BE2C (cell line): ENCODE measurements at regions not wholly inside any gene's neighbourhood (a gene's known extent, or its start where the extent isn't known, plus 50 kb on each side); places are given as distances from the start of the nearest gene placed in this dataset.
A peak's percentile ranks its signal among the peaks of the same experiment; 100 is the strongest.

Source experiments
- DNase-seq: peaks from one replicate; pipeline ENCODE4 v3.0.0-alpha.2; 2020
- H3K27me3 ChIP-seq: fragments of 250-450 bp; sonication (Bioruptor Pico); 2 replicates; pipeline ENCODE4 v1.5.1; 2020; ENCODE audit warnings: mild to moderate bottlenecking
- H3K36me3 ChIP-seq: fragments of 250-450 bp; sonication (Bioruptor Pico); 2 replicates; pipeline ENCODE4 v1.5.1; 2020; ENCODE audit warnings: mild to moderate bottlenecking
- H3K4me1 ChIP-seq: fragments of 250-450 bp; sonication (Bioruptor Pico); 2 replicates; pipeline ENCODE4 v1.5.1; 2020
- H3K4me3 ChIP-seq: 2 replicates; pipeline ENCODE4 v1.5.1; 2011; ENCODE audit warnings: low read depth, low read length
- H3K9me3 ChIP-seq: fragments of 250-450 bp; sonication (Bioruptor Pico); 2 replicates; pipeline ENCODE4 v1.5.1; 2020
- TF ChIP-seq, protein P1 (sequence below): IDR thresholded peaks from 2 replicates; pipeline ENCODE4 v1.5.1; 2012; ENCODE audit warnings: mild to moderate bottlenecking, low read depth, low read length

- TF ChIP-seq, protein P1, sequence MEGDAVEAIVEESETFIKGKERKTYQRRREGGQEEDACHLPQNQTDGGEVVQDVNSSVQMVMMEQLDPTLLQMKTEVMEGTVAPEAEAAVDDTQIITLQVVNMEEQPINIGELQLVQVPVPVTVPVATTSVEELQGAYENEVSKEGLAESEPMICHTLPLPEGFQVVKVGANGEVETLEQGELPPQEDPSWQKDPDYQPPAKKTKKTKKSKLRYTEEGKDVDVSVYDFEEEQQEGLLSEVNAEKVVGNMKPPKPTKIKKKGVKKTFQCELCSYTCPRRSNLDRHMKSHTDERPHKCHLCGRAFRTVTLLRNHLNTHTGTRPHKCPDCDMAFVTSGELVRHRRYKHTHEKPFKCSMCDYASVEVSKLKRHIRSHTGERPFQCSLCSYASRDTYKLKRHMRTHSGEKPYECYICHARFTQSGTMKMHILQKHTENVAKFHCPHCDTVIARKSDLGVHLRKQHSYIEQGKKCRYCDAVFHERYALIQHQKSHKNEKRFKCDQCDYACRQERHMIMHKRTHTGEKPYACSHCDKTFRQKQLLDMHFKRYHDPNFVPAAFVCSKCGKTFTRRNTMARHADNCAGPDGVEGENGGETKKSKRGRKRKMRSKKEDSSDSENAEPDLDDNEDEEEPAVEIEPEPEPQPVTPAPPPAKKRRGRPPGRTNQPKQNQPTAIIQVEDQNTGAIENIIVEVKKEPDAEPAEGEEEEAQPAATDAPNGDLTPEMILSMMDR, result no peak
- Histone ChIP-seq H3K36me3 (no peaks in the 10 kb centered on the region), H3K4me1 (no peaks in the 10 kb centered on the region; the same call in 1 of the 2 replicates), H3K4me3 (no peak overlapping the region), H3K9me3 (no peaks in the 10 kb centered on the region), H3K27me3 (no peaks in the 10 kb centered on the region)
- no peak for DNase-seq
Measured at GRCh38 chr4:85154591-85154990, 188.1 kb upstream of the WDFY3 start.

DNA sequence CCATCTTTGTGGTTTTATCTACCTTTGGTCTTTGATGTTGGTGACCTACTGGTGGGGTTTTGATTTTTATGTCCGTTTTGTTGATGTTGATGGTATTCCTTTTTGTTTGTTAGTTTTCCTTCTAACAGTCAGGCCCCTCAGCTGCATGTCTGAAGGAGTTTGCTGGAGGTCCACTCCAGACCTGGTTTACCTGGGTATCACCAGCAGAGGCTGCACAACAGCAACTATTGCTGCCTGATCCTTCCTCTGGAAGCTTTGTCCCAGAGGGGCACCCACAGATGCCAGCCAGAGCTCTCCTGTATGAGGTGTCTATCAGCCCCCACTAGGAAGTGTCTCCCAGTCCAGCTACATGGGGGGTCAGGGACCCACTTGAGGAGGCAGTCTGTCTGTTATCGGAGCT, 199.3 kb upstream of the WDFY3 start:
- H3K4me1 ChIP-seq, result no peaks in the 10 kb centered on the region
- TF ChIP-seq, protein P1, result 0 out of 2 replicates have a peak, but pooled peaks have one; percentile 14
- H3K27me3 ChIP-seq, result no peaks in the 10 kb centered on the region
- no peaks in the 10 kb centered on the region for H3K9me3 ChIP-seq
- H3K4me3 ChIP-seq, result no peak overlapping the region
- DNase-seq, result no peak
- H3K36me3 ChIP-seq, result no peaks in the 10 kb centered on the region

GRCh38 chr4:85166318-85166717, 199.8 kb upstream of the WDFY3 start:
- no peak overlapping the region for H3K4me3 ChIP-seq
- DNase-seq, result no peak
- H3K27me3 ChIP-seq, result no peaks in the 10 kb centered on the region
- no peaks in the 10 kb centered on the region for H3K4me1 ChIP-seq
- no peaks in the 10 kb centered on the region for H3K9me3 ChIP-seq
- TF ChIP-seq, protein P1, result no peak
- no peaks in the 10 kb centered on the region for H3K36me3 ChIP-seq

GRCh38 chr4:85168234-85168834, 201.8 kb upstream of the WDFY3 start:
- Histone ChIP-seq H3K4me3 (no peak overlapping the region), H3K9me3 (no peaks in the 10 kb centered on the region), H3K4me1 (no peaks in the 10 kb centered on the region), H3K36me3 (no peaks in the 10 kb centered on the region), H3K27me3 (no peaks in the 10 kb centered on the region)
- TF ChIP-seq, protein P1, result no peak
- DNase-seq, result no peak

DNA sequence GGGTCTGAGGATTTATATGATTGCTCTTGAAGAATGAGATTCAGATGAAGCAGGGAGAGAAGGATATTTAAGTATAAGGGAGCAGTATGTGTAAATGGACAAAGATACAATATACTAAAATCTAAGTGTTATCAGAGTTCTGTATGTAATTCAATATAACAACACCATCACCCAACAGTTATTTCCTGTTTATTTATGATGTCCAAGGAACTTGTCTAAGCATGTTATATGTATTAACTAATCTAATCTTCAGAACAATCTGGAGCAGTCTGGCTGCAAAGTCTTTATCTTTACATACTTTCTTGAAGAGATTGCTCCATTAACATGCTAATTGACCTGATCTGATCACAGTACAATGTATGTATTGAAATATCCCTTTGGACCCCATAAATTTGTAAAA, 203.8 kb upstream of the WDFY3 start:
- H3K4me3 ChIP-seq, result no peak overlapping the region
- H3K36me3 ChIP-seq, result no peaks in the 10 kb centered on the region

DNA sequence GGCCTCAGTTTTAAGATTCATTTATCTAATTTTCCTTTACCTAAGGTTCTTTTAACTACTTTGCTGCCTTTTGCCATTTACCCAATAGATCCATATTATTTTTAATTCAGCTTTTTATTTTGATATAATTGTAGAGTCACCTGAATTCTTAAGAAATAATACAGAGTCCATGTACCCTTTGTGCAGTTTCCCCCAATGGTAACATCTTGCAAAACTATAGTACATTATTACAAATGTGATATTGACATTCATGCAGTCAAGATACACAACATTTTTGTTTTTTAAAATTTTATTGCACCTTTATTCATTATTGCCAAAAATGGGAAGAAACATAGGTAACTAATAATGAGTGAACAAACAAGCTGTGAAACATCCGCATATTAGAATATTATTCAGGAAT, 208.7 kb upstream of the WDFY3 start:
- Histone ChIP-seq H3K4me1 (peaks cover 7% of the 10 kb centered on the region), H3K9me3 (no peaks in the 10 kb centered on the region), H3K27me3 (no peaks in the 10 kb centered on the region), H3K36me3 (no peaks in the 10 kb centered on the region), H3K4me3 (no peak overlapping the region)
- TF ChIP-seq, protein P1, result no peak
- DNase-seq, result no peak

More for the DNA sequence above, 203.8 kb upstream of the WDFY3 start:
- H3K27me3 ChIP-seq, result no peaks in the 10 kb centered on the region
- DNase-seq, result no peak
- no peaks in the 10 kb centered on the region for H3K9me3 ChIP-seq
- H3K4me1 ChIP-seq, result no peaks in the 10 kb centered on the region
- TF ChIP-seq, protein P1, result no peak
